ENCODE measurements at regions not wholly inside any gene's neighbourhood (a gene's known extent, or its start where the extent isn't known, plus 50 kb on each side); places are given as distances from the start of the nearest gene placed in this dataset.

- TF ChIP-seq RAD21 (IDR thresholded peaks at IDR 0.05; ENCODE audit: low read depth) (no peak), MAX (IDR thresholded peaks at IDR 0.05) (no peak), REST (IDR thresholded peaks at IDR 0.05; ENCODE audit: low read depth) (no peak), ZBTB7A (IDR thresholded peaks at IDR 0.05; ENCODE audit: low read depth) (no peak), USF1 (IDR thresholded peaks at IDR 0.05) (no peak), YY1 (IDR thresholded peaks at IDR 0.05; ENCODE audit: low read depth) (no peak), EGR1 (IDR thresholded peaks at IDR 0.05) (no peak), CEBPB (IDR thresholded peaks at IDR 0.05) (no peak), EP300 (IDR thresholded peaks at IDR 0.05; ENCODE audit: borderline replicate concordance) (no peak), TCF12 (IDR thresholded peaks at IDR 0.05; ENCODE audit: low read depth) (no peak), CREB1 (IDR thresholded peaks at IDR 0.05; ENCODE audit: low read depth) (no peak), TEAD4 (IDR thresholded peaks at IDR 0.05) (no peak), TAF1 (IDR thresholded peaks at IDR 0.05; ENCODE audit: low read depth) (no peak), NFIC (IDR thresholded peaks at IDR 0.05) (no peak)
Observed at GRCh38 chr10:10208196-10208595, 809.5 kb upstream of the CELF2 start.
